GM23338 (cell line): ENCODE measurements at regions not wholly inside any gene's neighbourhood (a gene's known extent, or its start where the extent isn't known, plus 50 kb on each side); places are given as distances from the start of the nearest gene placed in this dataset.

Experiments
- CREB1 ChIP-seq: fragments of 250-450 bp; sonication (Bioruptor Pico); IDR thresholded peaks from 2 replicates; pipeline ENCODE4 v1.5.0; 2020; ENCODE audit warnings: low read depth, mild to moderate bottlenecking, moderate library complexity
- EZH2 ChIP-seq: fragments of 200-600 bp; sonication (generic); IDR thresholded peaks from one replicate; pipeline ENCODE4 v1.8.0; 2017; ENCODE audit warnings: antibody characterized with exemption, mild to moderate bottlenecking, low read depth; ENCODE audit not compliant: unreplicated experiment
- EZH2phosphoT487 ChIP-seq: fragments of 200-600 bp; sonication (generic); IDR thresholded peaks from one replicate; pipeline ENCODE4 v1.8.1; 2018; ENCODE audit warnings: antibody characterized with exemption; ENCODE audit not compliant: unreplicated experiment
- JUNB ChIP-seq: IDR thresholded peaks from one replicate; pipeline ENCODE4 v1.6.1; 2016; ENCODE audit warnings: antibody characterized with exemption; ENCODE audit not compliant: unreplicated experiment
- NANOG ChIP-seq: IDR thresholded peaks from 2 replicates; pipeline ENCODE4 v1.6.1; 2016; ENCODE audit warnings: antibody characterized with exemption, borderline replicate concordance
- POLR2AphosphoS5 ChIP-seq: IDR thresholded peaks from 2 replicates; pipeline ENCODE4 v1.6.1; 2016; ENCODE audit warnings: antibody characterized with exemption, low read depth
- STAT1 ChIP-seq: IDR thresholded peaks from one replicate; pipeline ENCODE4 v1.6.1; 2016; ENCODE audit warnings: antibody characterized with exemption; ENCODE audit not compliant: unreplicated experiment
- ZNF114 ChIP-seq: fragments of 250-450 bp; sonication (Bioruptor Pico); IDR thresholded peaks from 2 replicates; pipeline ENCODE4 v1.5.0; 2020; ENCODE audit warnings: mild to moderate bottlenecking, moderate library complexity
- ZNF331 ChIP-seq: fragments of 250-450 bp; sonication (Bioruptor Pico); IDR thresholded peaks from 2 replicates; pipeline ENCODE4 v1.5.0; 2020; ENCODE audit warnings: low read depth, mild to moderate bottlenecking, moderate library complexity
- TF ChIP-seq, protein P1 (sequence below), 2 experiments: fragments of 200-600 bp in 1 of 2; sonication (generic) in 1 of 2; conservative IDR thresholded peaks; 2 replicates each; pipeline versions ENCODE4 v1.5.1 to v1.6.1; 2016 to 2017; ENCODE audit warnings: antibody characterized with exemption in 2 of 2, low read depth in 2 of 2, mild to moderate bottlenecking in 2 of 2, moderate library complexity in 1 of 2
- TF ChIP-seq, protein P2 (sequence below): IDR thresholded peaks from 2 replicates; pipeline ENCODE4 v1.6.1; 2016; ENCODE audit warnings: antibody characterized with exemption

DNA sequence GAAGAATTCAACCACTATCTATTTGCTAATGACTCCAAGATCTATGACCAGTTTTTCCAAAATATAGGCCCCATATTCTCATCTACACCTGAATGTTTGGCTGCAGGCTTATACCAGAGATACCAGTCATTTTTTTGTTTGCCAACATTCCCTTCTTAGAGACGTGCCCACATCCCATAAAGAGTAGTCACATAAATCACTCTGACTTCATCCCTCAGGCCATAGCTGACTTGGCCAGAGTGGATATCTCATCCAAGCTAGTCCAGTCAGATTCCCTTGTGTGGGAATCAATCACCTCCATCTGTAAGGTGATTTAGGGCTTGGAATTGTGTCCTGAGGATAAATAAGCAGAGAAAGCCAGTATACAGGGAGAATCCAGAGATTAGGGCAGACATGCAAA, 124.3 kb upstream of the SLC24A2 start:
- TF ChIP-seq, protein P1, sequence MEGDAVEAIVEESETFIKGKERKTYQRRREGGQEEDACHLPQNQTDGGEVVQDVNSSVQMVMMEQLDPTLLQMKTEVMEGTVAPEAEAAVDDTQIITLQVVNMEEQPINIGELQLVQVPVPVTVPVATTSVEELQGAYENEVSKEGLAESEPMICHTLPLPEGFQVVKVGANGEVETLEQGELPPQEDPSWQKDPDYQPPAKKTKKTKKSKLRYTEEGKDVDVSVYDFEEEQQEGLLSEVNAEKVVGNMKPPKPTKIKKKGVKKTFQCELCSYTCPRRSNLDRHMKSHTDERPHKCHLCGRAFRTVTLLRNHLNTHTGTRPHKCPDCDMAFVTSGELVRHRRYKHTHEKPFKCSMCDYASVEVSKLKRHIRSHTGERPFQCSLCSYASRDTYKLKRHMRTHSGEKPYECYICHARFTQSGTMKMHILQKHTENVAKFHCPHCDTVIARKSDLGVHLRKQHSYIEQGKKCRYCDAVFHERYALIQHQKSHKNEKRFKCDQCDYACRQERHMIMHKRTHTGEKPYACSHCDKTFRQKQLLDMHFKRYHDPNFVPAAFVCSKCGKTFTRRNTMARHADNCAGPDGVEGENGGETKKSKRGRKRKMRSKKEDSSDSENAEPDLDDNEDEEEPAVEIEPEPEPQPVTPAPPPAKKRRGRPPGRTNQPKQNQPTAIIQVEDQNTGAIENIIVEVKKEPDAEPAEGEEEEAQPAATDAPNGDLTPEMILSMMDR (conservative IDR thresholded peaks at IDR 0.05; ENCODE audit: low read depth in 2 of 2), result no peak
- no peak for TF ChIP-seq POLR2AphosphoS5
- no peak for TF ChIP-seq JUNB
- no peak for TF ChIP-seq EZH2phosphoT487
- TF ChIP-seq EZH2, result no peak
- TF ChIP-seq NANOG, result no peak
- TF ChIP-seq ZNF114 (CRISPR knock-in tag), result no peak
- TF ChIP-seq ZNF331 (CRISPR knock-in tag), result no peak
- no peak for TF ChIP-seq CREB1 (CRISPR knock-in tag)
- TF ChIP-seq, protein P2, sequence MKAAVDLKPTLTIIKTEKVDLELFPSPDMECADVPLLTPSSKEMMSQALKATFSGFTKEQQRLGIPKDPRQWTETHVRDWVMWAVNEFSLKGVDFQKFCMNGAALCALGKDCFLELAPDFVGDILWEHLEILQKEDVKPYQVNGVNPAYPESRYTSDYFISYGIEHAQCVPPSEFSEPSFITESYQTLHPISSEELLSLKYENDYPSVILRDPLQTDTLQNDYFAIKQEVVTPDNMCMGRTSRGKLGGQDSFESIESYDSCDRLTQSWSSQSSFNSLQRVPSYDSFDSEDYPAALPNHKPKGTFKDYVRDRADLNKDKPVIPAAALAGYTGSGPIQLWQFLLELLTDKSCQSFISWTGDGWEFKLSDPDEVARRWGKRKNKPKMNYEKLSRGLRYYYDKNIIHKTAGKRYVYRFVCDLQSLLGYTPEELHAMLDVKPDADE, result no peak
- TF ChIP-seq STAT1, result no peak
